ENCODE measurements at regions not wholly inside any gene's neighbourhood (a gene's known extent, or its start where the extent isn't known, plus 50 kb on each side); places are given as distances from the start of the nearest gene placed in this dataset.

- TF ChIP-seq PATZ1 (CRISPR knock-in tag; IDR thresholded peaks at IDR 0.05; ENCODE audit: borderline replicate concordance) (no peak), CREB5 (CRISPR knock-in tag; IDR thresholded peaks at IDR 0.05; ENCODE audit: low read depth) (no peak), ZC3H10 (CRISPR knock-in tag; IDR thresholded peaks at IDR 0.05) (no peak), ZFP3 (CRISPR knock-in tag; IDR thresholded peaks at IDR 0.05) (no peak)
Observed at GRCh38 chr2:16094811-16095210, 154.5 kb downstream of the MYCN start.
